CD14-positive monocyte (primary cell): ENCODE measurements at regions not wholly inside any gene's neighbourhood (a gene's known extent, or its start where the extent isn't known, plus 50 kb on each side); places are given as distances from the start of the nearest gene placed in this dataset.
A peak's percentile ranks its signal among the peaks of the same experiment; 100 is the strongest.

Source experiments
- DNase-seq, 3 donors: peaks; one replicate each; pipeline ENCODE4 v3.0.0-alpha.2; 2011 to 2022
- H2AFZ ChIP-seq: 2 replicates; pipeline ENCODE4 v1.6.0; 2012; ENCODE audit warnings: mild to moderate bottlenecking, low read depth, low read length, inconsistent platforms; ENCODE audit not compliant: insufficient read depth, poor library complexity, severe bottlenecking
- H3K27ac ChIP-seq, 2 donors: 1 replicate in 1 of 2; 2 replicates in 1 of 2; pipeline ENCODE4 v1.5.1; 2012 to 2013; ENCODE audit warnings: low read length in 2 of 2, control low read depth in 1 of 2, inconsistent platforms in 1 of 2, low read depth in 1 of 2, mild to moderate bottlenecking in 1 of 2
- H3K27me3 ChIP-seq, 2 donors: one replicate each; pipeline versions ENCODE4 v1.6.0 to v1.6.1; 2011 to 2013; ENCODE audit warnings: low read length in 2 of 2; ENCODE audit not compliant: control insufficient read depth in 2 of 2, insufficient read depth in 2 of 2
- H3K36me3 ChIP-seq, 2 donors: replicated peaks in 1 of 2; 1 replicate in 1 of 2; 2 replicates in 1 of 2; pipeline versions ENCODE4 v1.5.1 to v1.6.1; 2012 to 2013; ENCODE audit warnings: low read length in 2 of 2, control low read depth in 1 of 2, inconsistent platforms in 1 of 2, mild to moderate bottlenecking in 1 of 2; ENCODE audit not compliant: insufficient read depth in 2 of 2, control insufficient read depth in 1 of 2
- H3K4me1 ChIP-seq, 2 donors: 1 replicate in 1 of 2; 2 replicates in 1 of 2; pipeline versions ENCODE4 v1.5.1 to v1.6.1; 2012 to 2013; ENCODE audit warnings: low read length in 2 of 2, control low read depth in 1 of 2, inconsistent platforms in 1 of 2, mild to moderate bottlenecking in 1 of 2, moderate library complexity in 1 of 2; ENCODE audit not compliant: insufficient read depth in 2 of 2, control insufficient read depth in 1 of 2
- H3K4me2 ChIP-seq: replicated peaks from 2 replicates; pipeline ENCODE3; 2012; ENCODE audit warnings: low read length, moderate library complexity, mild to moderate bottlenecking; ENCODE audit not compliant: poor library complexity, severe bottlenecking; ENCODE audit errors: extremely low read depth
- H3K4me3 ChIP-seq, 3 experiments: fragments of 200-600 bp in 1 of 3; sonication (generic) in 1 of 3; replicated peaks in 1 of 3; 1 replicate in 2 of 3; 2 replicates in 1 of 3; pipeline ENCODE4 v1.5.1; 2011 to 2013; ENCODE audit warnings: low read length in 3 of 3, mild to moderate bottlenecking in 3 of 3, control low read depth in 2 of 3, low read depth in 2 of 3, inconsistent platforms in 1 of 3, moderate library complexity in 1 of 3
- H3K79me2 ChIP-seq: 2 replicates; pipeline ENCODE4 v1.6.0; 2012; ENCODE audit warnings: mild to moderate bottlenecking, control low read depth, inconsistent platforms, low read length, moderate library complexity; ENCODE audit not compliant: insufficient read depth
- H3K9ac ChIP-seq: 2 replicates; pipeline ENCODE4 v1.6.0; 2017; ENCODE audit warnings: low read length, mild to moderate bottlenecking; ENCODE audit not compliant: insufficient read depth, poor library complexity, severe bottlenecking
- H3K9me3 ChIP-seq, 2 donors: replicated peaks in 1 of 2; 1 replicate in 1 of 2; 2 replicates in 1 of 2; pipeline versions ENCODE4 v1.5.1 to v1.6.1; 2012 to 2013; ENCODE audit warnings: low read length in 2 of 2, control low read depth in 1 of 2; ENCODE audit not compliant: control insufficient read depth in 1 of 2, insufficient read depth in 1 of 2
- H4K20me1 ChIP-seq: 2 replicates; pipeline ENCODE4 v1.6.0; 2012; ENCODE audit warnings: mild to moderate bottlenecking, low read length, control low read depth, moderate library complexity; ENCODE audit not compliant: insufficient read depth
- H3K27ac Mint-ChIP-seq, 7 donors: one replicate each; pipeline ENCODE4 v1.8.0; 2020; ENCODE audit warnings: mild to moderate bottlenecking in 7 of 7, mixed read lengths in 7 of 7, moderate library complexity in 6 of 7, inconsistent platforms in 2 of 7
- H3K27me3 Mint-ChIP-seq, 3 donors: one replicate each; pipeline ENCODE4 v1.8.0; 2021 to 2022; ENCODE audit warnings: low read depth in 3 of 3, mild to moderate bottlenecking in 3 of 3, mixed read lengths in 3 of 3, moderate library complexity in 3 of 3, inconsistent platforms in 1 of 3
- H3K36me3 Mint-ChIP-seq, 2 donors: one replicate each; pipeline ENCODE4 v1.8.0; 2020; ENCODE audit warnings: mixed read lengths in 2 of 2, inconsistent platforms in 1 of 2, mild to moderate bottlenecking in 1 of 2
- H3K4me1 Mint-ChIP-seq: one replicate; pipeline ENCODE4 v1.8.0; 2020; ENCODE audit warnings: mild to moderate bottlenecking, mixed read lengths
- H3K4me3 Mint-ChIP-seq, 2 donors: one replicate each; pipeline ENCODE4 v1.8.0; 2020; ENCODE audit warnings: mild to moderate bottlenecking in 2 of 2, mixed read lengths in 2 of 2, moderate library complexity in 1 of 2
- H3K9me3 Mint-ChIP-seq, 7 donors: one replicate each; pipeline ENCODE4 v1.8.0; 2020 to 2022; ENCODE audit warnings: mixed read lengths in 7 of 7, mild to moderate bottlenecking in 6 of 7, moderate library complexity in 6 of 7, inconsistent platforms in 2 of 7
- CTCF ChIP-seq: fragments of 200-600 bp; IDR thresholded peaks from one replicate; pipeline ENCODE4 v1.8.0; 2022; ENCODE audit warnings: antibody characterized with exemption, mild to moderate bottlenecking
- WGBS: methylation state at CpG from one replicate; pipeline ENCODE4 v1.1.5; 2013; ENCODE audit warnings: missing lambda C conversion rate; ENCODE audit not compliant: insufficient coverage; 5-methylcytosine and 5-hydroxymethylcytosine counted together
- intact Hi-C, 2 donors: fragments of 100-400 bp; cut with micrococcal nuclease; formaldehyde crosslinking; loops; one replicate each; pipeline versions ENCODE4 v1.15.0 to v1.15.1; 2023

- Histone ChIP-seq H4K20me1 (no peaks in the 10 kb centered on the region), H3K27me3 (no peaks in the 10 kb centered on the region), H3K36me3 (no peaks in the 10 kb centered on the region), H2AFZ (no peak overlapping the region), H3K27ac (no peak overlapping the region), H3K9me3 (no peaks in the 10 kb centered on the region), H3K4me3 (no peak overlapping the region), H3K79me2 (no peaks in the 10 kb centered on the region), H3K9ac (no peak overlapping the region), H3K4me1 (no peaks in the 10 kb centered on the region), H3K4me2 (no peak overlapping the region)
- TF ChIP-seq CTCF = no peak
- Mint-ChIP-seq H3K27ac (no peak overlapping the region), H3K27me3 (no peaks in the 10 kb centered on the region), H3K36me3 (no peaks in the 10 kb centered on the region), H3K9me3 (peaks cover 0 to 6% (median 0%) of the 10 kb centered on the region in 7 donors), H3K4me3 (no peak overlapping the region), H3K4me1 (no peaks in the 10 kb centered on the region)
- WGBS = 50% methylated on average over 1 of the region's 8 CpGs
- DNase-seq = no peak
- intact Hi-C loops = no loop called here
Measured at GRCh38 chr2:5285872-5286769, 406.1 kb upstream of the SOX11 start.

GRCh38 chr2:5287558-5288334, 404.4 kb upstream of the SOX11 start:
- Histone ChIP-seq H3K4me1 (no peaks in the 10 kb centered on the region), H3K4me2 (no peak overlapping the region), H3K9ac (no peak overlapping the region), H3K4me3 (no peak overlapping the region), H3K36me3 (no peaks in the 10 kb centered on the region), H3K27me3 (no peaks in the 10 kb centered on the region), H3K9me3 (no peaks in the 10 kb centered on the region), H4K20me1 (no peaks in the 10 kb centered on the region), H3K27ac (no peak overlapping the region), H3K79me2 (no peaks in the 10 kb centered on the region), H2AFZ (no peak overlapping the region)
- WGBS = 78% methylated on average over 5 of the region's 5 CpGs
- Mint-ChIP-seq H3K4me1 (no peaks in the 10 kb centered on the region), H3K9me3 (peaks cover 0 to 3% (median 0%) of the 10 kb centered on the region in 7 donors), H3K27me3 (no peaks in the 10 kb centered on the region), H3K36me3 (no peaks in the 10 kb centered on the region), H3K4me3 (no peak overlapping the region), H3K27ac (peak overlapping the region in 1 of 7 donors; percentile 49)
- no peak for DNase-seq
- no peak for TF ChIP-seq CTCF
- intact Hi-C loops = no loop called here
